ENCODE measurements at regions not wholly inside any gene's neighbourhood (a gene's known extent, or its start where the extent isn't known, plus 50 kb on each side); places are given as distances from the start of the nearest gene placed in this dataset.
"Not testable (repeated sequence)": the region's sequence is repeated elsewhere in the genome, so short reads cannot be mapped to it uniquely, and the experiment has no call there.

- FAIRE-seq (no peak), DNase-seq (ENCODE audit: insufficient read length) (no peak)
These were observed 1136.9 kb downstream of the TAF11L14 start for GRCh38 chr5:18771097-18771610.

GRCh38 chr5:18772475-18772874 lies 1138.2 kb downstream of the TAF11L14 start:
- DNase-seq (ENCODE audit: insufficient read length), result no peak
- FAIRE-seq, result no peak
- TF ChIP-seq POLR2A (IDR thresholded peaks at IDR 0.05; ENCODE audit: low read depth, low read length), result no peak
- no peak for TF ChIP-seq POLR2AphosphoS5 (IDR thresholded peaks at IDR 0.05; ENCODE audit: low read depth, low read length)
- TF ChIP-seq TAF1 (IDR thresholded peaks at IDR 0.05; ENCODE audit: borderline replicate concordance, low read depth, low read length), result no peak

More at GRCh38 chr5:18771097-18771610, 1136.9 kb downstream of the TAF11L14 start:
- TF ChIP-seq POLR2A (IDR thresholded peaks at IDR 0.05; ENCODE audit: low read depth, low read length) (no peak), TAF1 (IDR thresholded peaks at IDR 0.05; ENCODE audit: borderline replicate concordance, low read depth, low read length) (no peak), POLR2AphosphoS5 (IDR thresholded peaks at IDR 0.05; ENCODE audit: low read depth, low read length) (no peak)

GRCh38 chr5:18778225-18778624 lies 1144.0 kb downstream of the TAF11L14 start:
- no peak for FAIRE-seq
- TF ChIP-seq TAF1 (IDR thresholded peaks at IDR 0.05; ENCODE audit: borderline replicate concordance, low read depth, low read length) (no peak), POLR2AphosphoS5 (IDR thresholded peaks at IDR 0.05; ENCODE audit: low read depth, low read length) (no peak), POLR2A (IDR thresholded peaks at IDR 0.05; ENCODE audit: low read depth, low read length) (no peak)
- no peak for DNase-seq (ENCODE audit: insufficient read length)

GRCh38 chr5:18789218-18789998 lies 1155.1 kb downstream of the TAF11L14 start:
- no peak for TF ChIP-seq TAF1 (IDR thresholded peaks at IDR 0.05; ENCODE audit: borderline replicate concordance, low read depth, low read length)
- no peak for TF ChIP-seq POLR2A (IDR thresholded peaks at IDR 0.05; ENCODE audit: low read depth, low read length)
- no peak for TF ChIP-seq POLR2AphosphoS5 (IDR thresholded peaks at IDR 0.05; ENCODE audit: low read depth, low read length)
- DNase-seq (ENCODE audit: insufficient read length), result no peak
- FAIRE-seq, result no peak

- FAIRE-seq (no peak), DNase-seq (ENCODE audit: insufficient read length) (no peak)
These were observed 1157.9 kb downstream of the TAF11L14 start for GRCh38 chr5:18792145-18792544.

GRCh38 chr5:18797222-18797621 lies 1163.0 kb downstream of the TAF11L14 start:
- DNase-seq (ENCODE audit: insufficient read length) (no peak), FAIRE-seq (no peak)
- no peak for TF ChIP-seq POLR2AphosphoS5 (IDR thresholded peaks at IDR 0.05; ENCODE audit: low read depth, low read length)
- TF ChIP-seq TAF1 (IDR thresholded peaks at IDR 0.05; ENCODE audit: borderline replicate concordance, low read depth, low read length), result no peak
- TF ChIP-seq POLR2A (IDR thresholded peaks at IDR 0.05; ENCODE audit: low read depth, low read length), result no peak

More at GRCh38 chr5:18792145-18792544, 1157.9 kb downstream of the TAF11L14 start:
- TF ChIP-seq TAF1 (IDR thresholded peaks at IDR 0.05; ENCODE audit: borderline replicate concordance, low read depth, low read length) (no peak), POLR2A (IDR thresholded peaks at IDR 0.05; ENCODE audit: low read depth, low read length) (no peak), POLR2AphosphoS5 (IDR thresholded peaks at IDR 0.05; ENCODE audit: low read depth, low read length) (no peak)

- TF ChIP-seq POLR2AphosphoS5 (IDR thresholded peaks at IDR 0.05; ENCODE audit: low read depth, low read length) (no peak), POLR2A (IDR thresholded peaks at IDR 0.05; ENCODE audit: low read depth, low read length) (no peak), TAF1 (IDR thresholded peaks at IDR 0.05; ENCODE audit: borderline replicate concordance, low read depth, low read length) (no peak)
- DNase-seq (ENCODE audit: insufficient read length), result no peak
- no peak for FAIRE-seq
These were observed 1163.8 kb downstream of the TAF11L14 start for GRCh38 chr5:18798058-18798457.

DNA sequence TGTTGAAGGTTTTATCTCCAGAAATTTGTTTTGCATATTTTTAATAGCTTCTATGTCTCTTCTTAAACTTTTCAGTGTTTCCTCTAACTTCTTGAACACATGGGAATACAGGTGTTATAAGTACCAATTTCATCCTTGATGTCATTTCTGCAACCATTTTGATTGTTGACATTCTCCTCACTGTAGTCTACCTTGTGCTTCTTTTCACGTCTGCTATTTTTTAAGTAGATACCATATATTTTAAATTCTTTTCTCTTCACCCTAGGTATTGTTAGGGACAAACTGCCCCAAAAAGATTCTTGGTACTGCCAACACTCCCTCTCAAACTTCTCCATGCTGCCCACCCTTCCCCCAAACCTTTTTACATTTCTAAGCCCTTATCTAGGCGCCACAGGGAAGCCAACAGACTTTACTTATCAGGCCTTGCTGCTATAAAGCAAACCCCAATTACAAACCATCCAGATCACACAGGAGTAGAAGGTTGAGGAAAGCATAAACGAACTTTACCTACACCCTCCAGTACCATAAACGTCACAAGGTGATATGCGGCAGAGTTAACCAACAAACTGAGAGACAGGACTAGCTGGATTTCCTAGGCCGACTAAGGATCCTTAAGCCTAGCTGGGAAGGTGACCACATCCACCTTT lies 1165.3 kb downstream of the TAF11L14 start:
- no peak for DNase-seq (ENCODE audit: insufficient read length)
- TF ChIP-seq TAF1 (IDR thresholded peaks at IDR 0.05; ENCODE audit: borderline replicate concordance, low read depth, low read length) (no peak), POLR2A (IDR thresholded peaks at IDR 0.05; ENCODE audit: low read depth, low read length) (no peak), POLR2AphosphoS5 (IDR thresholded peaks at IDR 0.05; ENCODE audit: low read depth, low read length) (no peak)
- no peak for FAIRE-seq

DNA sequence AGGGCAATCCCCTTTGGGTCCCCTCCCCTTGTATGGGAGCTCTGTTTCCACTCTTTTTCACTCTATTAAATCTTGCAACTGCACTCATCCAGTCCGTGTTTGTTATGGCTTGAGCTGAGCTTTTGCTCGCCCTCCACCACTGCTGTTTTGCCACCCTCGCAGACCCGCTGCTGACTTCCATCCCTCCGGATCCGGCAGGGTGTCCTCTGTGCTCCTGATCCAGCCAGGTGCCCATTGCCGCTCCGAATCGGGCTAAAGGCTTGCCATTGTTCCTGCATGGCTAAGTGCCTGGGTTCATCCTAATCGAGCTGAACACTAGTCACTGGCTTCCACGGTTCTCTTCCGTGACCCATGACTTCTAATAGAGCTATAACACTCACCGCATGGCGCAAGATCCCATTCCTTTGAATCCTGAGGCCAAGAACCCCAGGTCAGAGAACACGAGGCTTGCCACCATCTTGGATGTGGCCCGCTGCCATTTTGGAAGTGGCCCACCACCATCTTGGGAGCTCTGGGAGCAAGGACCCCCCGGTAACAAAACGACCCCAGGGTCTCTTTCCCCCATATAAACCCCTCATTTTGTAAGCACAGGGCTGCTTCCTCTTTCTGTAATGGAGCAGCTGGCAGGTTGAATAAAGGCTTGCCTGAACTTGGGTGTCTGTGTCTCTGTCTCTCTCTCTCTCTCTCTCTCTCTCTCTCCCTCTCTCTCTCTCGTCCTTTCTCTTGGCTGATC lies 1166.2 kb downstream of the TAF11L14 start:
- DNase-seq (ENCODE audit: insufficient read length) (no peak), FAIRE-seq (no peak)
- TF ChIP-seq POLR2AphosphoS5 (IDR thresholded peaks at IDR 0.05; ENCODE audit: low read depth, low read length), result no peak
- no peak for TF ChIP-seq POLR2A (IDR thresholded peaks at IDR 0.05; ENCODE audit: low read depth, low read length)
- no peak for TF ChIP-seq TAF1 (IDR thresholded peaks at IDR 0.05; ENCODE audit: borderline replicate concordance, low read depth, low read length)

DNA sequence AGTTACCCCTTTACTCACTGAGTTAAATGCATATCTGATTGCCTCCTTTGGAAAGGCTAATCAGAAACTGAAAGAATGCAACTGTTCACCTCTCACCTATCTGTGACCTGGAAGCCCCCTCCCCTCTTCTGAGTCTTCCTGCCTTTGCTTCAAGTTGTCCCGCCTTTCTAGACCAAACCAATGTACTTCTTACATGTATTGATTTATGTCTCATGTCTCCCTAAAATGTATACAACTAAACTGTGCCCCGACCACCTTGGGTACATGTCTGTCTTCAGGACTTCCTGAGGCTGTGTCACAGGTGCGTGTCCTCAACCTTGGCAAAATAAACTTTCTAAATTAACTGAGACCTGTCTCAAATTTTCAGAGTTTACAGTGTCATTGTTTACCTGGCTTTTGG lies 1167.2 kb downstream of the TAF11L14 start:
- not testable (repeated sequence) for FAIRE-seq

GRCh38 chr5:18802336-18802735 lies 1168.1 kb downstream of the TAF11L14 start:
- TF ChIP-seq POLR2A (IDR thresholded peaks at IDR 0.05; ENCODE audit: low read depth, low read length) (no peak), TAF1 (IDR thresholded peaks at IDR 0.05; ENCODE audit: borderline replicate concordance, low read depth, low read length) (no peak), POLR2AphosphoS5 (IDR thresholded peaks at IDR 0.05; ENCODE audit: low read depth, low read length) (no peak)
- DNase-seq (ENCODE audit: insufficient read length), result no peak
- FAIRE-seq, result no peak

More for the DNA sequence above, 1167.2 kb downstream of the TAF11L14 start:
- DNase-seq (ENCODE audit: insufficient read length), result not testable (repeated sequence)

All from GM12892 (cell line).